ENCODE measurements at regions not wholly inside any gene's neighbourhood (a gene's known extent, or its start where the extent isn't known, plus 50 kb on each side); places are given as distances from the start of the nearest gene placed in this dataset.

- Histone ChIP-seq H3K79me2 (ENCODE audit: low read length) (no peaks in the 10 kb centered on the region), H3K9me2 (replicated peaks; ENCODE audit: insufficient read depth, low read length) (no peaks in the 10 kb centered on the region), H3K9ac (ENCODE audit: low read length) (no peak overlapping the region), H4K20me1 (ENCODE audit: insufficient read depth, low read length) (no peaks in the 10 kb centered on the region), H3K27ac (ENCODE audit: low read length) (no peak overlapping the region), H3K9me3 (replicated peaks; ENCODE audit: insufficient read depth, low read length) (no peaks in the 10 kb centered on the region), H3K4me2 (ENCODE audit: low read depth, low read length) (no peak overlapping the region), H3K27me3 (replicated peaks; ENCODE audit: insufficient read depth, low read length) (no peaks in the 10 kb centered on the region), H3F3A (ENCODE audit: insufficient read depth, low read length) (no peaks in the 10 kb centered on the region), H3K4me1 (ENCODE audit: low read length) (no peaks in the 10 kb centered on the region), H3K4me3 (ENCODE audit: low read length) (no peak overlapping the region), H3K36me3 (replicated peaks; ENCODE audit: insufficient read depth, low read length) (no peaks in the 10 kb centered on the region), H2AFZ (ENCODE audit: low read length) (no peak overlapping the region)
- TF ChIP-seq CTCF (IDR thresholded peaks at IDR 0.05; ENCODE audit: low read length) = no peak
- no peak for TF ChIP-seq EZH2 (optimal IDR thresholded peaks at IDR 0.05; ENCODE audit: low read depth, low read length)
- no peak for TF ChIP-seq EZH2phosphoT487 (IDR thresholded peaks at IDR 0.05; ENCODE audit: low read length)
- DNase-seq = no peak
Measured at GRCh38 chr7:134391223-134391622, 67.7 kb downstream of the AKR1B1 start.

GRCh38 chr7:134388336-134389019 is 70.4 kb downstream of the AKR1B1 start:
- Histone ChIP-seq H3F3A (ENCODE audit: insufficient read depth, low read length) (no peaks in the 10 kb centered on the region), H3K9ac (ENCODE audit: low read length) (no peak overlapping the region), H3K9me3 (replicated peaks; ENCODE audit: insufficient read depth, low read length) (no peaks in the 10 kb centered on the region), H3K36me3 (replicated peaks; ENCODE audit: insufficient read depth, low read length) (no peaks in the 10 kb centered on the region), H4K20me1 (ENCODE audit: insufficient read depth, low read length) (no peaks in the 10 kb centered on the region), H3K27me3 (replicated peaks; ENCODE audit: insufficient read depth, low read length) (no peaks in the 10 kb centered on the region), H3K4me3 (ENCODE audit: low read length) (no peak overlapping the region), H3K4me2 (ENCODE audit: low read depth, low read length) (no peak overlapping the region), H2AFZ (ENCODE audit: low read length) (no peak overlapping the region), H3K79me2 (ENCODE audit: low read length) (no peaks in the 10 kb centered on the region), H3K9me2 (replicated peaks; ENCODE audit: insufficient read depth, low read length) (no peaks in the 10 kb centered on the region), H3K27ac (ENCODE audit: low read length) (no peak overlapping the region), H3K4me1 (ENCODE audit: low read length) (no peaks in the 10 kb centered on the region)
- no peak for TF ChIP-seq EZH2 (optimal IDR thresholded peaks at IDR 0.05; ENCODE audit: low read depth, low read length)
- TF ChIP-seq EZH2phosphoT487 (IDR thresholded peaks at IDR 0.05; ENCODE audit: low read length) = no peak
- TF ChIP-seq CTCF (IDR thresholded peaks at IDR 0.05; ENCODE audit: low read length) = no peak
- no peak for DNase-seq

GRCh38 chr7:134378562-134378961 is 61.8 kb upstream of the SLC35B4 start:
- DNase-seq = no peak

More at GRCh38 chr7:134378562-134378961, 61.8 kb upstream of the SLC35B4 start:
- Histone ChIP-seq H3K4me3 (ENCODE audit: low read length) (no peak overlapping the region), H2AFZ (ENCODE audit: low read length) (no peak overlapping the region; the same call in 1 of the 2 replicates), H3K4me2 (ENCODE audit: low read depth, low read length) (peak overlapping the region; percentile 5; the same call in 1 of the 2 replicates), H3K9me2 (replicated peaks; ENCODE audit: insufficient read depth, low read length) (no peaks in the 10 kb centered on the region), H3K4me1 (ENCODE audit: low read length) (no peaks in the 10 kb centered on the region), H3K27ac (ENCODE audit: low read length) (no peak overlapping the region), H4K20me1 (ENCODE audit: insufficient read depth, low read length) (no peaks in the 10 kb centered on the region), H3K9ac (ENCODE audit: low read length) (no peak overlapping the region), H3K9me3 (replicated peaks; ENCODE audit: insufficient read depth, low read length) (no peaks in the 10 kb centered on the region), H3K36me3 (replicated peaks; ENCODE audit: insufficient read depth, low read length) (no peaks in the 10 kb centered on the region), H3F3A (ENCODE audit: insufficient read depth, low read length) (no peaks in the 10 kb centered on the region), H3K79me2 (ENCODE audit: low read length) (no peaks in the 10 kb centered on the region), H3K27me3 (replicated peaks; ENCODE audit: insufficient read depth, low read length) (no peaks in the 10 kb centered on the region)
- no peak for TF ChIP-seq EZH2phosphoT487 (IDR thresholded peaks at IDR 0.05; ENCODE audit: low read length)
- no peak for TF ChIP-seq EZH2 (optimal IDR thresholded peaks at IDR 0.05; ENCODE audit: low read depth, low read length)
- no peak for TF ChIP-seq CTCF (IDR thresholded peaks at IDR 0.05; ENCODE audit: low read length)
